ENCODE measurements at regions not wholly inside any gene's neighbourhood (a gene's known extent, or its start where the extent isn't known, plus 50 kb on each side); places are given as distances from the start of the nearest gene placed in this dataset.

DNA sequence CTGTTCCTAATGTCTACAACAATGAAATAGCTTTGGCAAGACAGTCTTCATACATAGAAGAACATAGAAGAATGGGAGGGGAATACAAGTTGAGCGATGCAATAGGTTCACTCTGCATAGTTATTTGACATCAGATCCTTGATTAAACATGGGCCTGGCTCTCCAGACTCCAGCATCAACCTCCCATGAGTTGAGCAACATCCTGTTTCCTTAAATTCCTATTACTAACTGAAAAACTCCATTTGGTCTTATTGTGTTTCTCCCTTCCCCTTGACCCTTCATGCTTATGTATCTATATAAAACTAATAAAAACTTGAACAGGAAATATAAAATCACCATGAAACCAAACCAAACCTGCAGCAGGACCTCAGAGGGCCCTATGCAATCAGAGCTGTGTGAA, 304.5 kb upstream of the SATB1 start:
- no peak overlapping the region for H3K4me3 ChIP-seq
- H3K36me3 ChIP-seq = no peaks in the 10 kb centered on the region
- peaks cover 4% of the 10 kb centered on the region for H3K4me1 ChIP-seq
- 86% methylated on average over 1 of the region's 1 CpG for WGBS
- no peak for DNase-seq (ENCODE audit: low spot score in 2 of 2)
- no peak overlapping the region for H3K27ac ChIP-seq
- TF ChIP-seq EP300 (IDR thresholded peaks at IDR 0.05) (no peak), POLR2AphosphoS5 (IDR thresholded peaks at IDR 0.05) (no peak), POLR2A (IDR thresholded peaks at IDR 0.05) (no peak)
- TF ChIP-seq, protein P1, sequence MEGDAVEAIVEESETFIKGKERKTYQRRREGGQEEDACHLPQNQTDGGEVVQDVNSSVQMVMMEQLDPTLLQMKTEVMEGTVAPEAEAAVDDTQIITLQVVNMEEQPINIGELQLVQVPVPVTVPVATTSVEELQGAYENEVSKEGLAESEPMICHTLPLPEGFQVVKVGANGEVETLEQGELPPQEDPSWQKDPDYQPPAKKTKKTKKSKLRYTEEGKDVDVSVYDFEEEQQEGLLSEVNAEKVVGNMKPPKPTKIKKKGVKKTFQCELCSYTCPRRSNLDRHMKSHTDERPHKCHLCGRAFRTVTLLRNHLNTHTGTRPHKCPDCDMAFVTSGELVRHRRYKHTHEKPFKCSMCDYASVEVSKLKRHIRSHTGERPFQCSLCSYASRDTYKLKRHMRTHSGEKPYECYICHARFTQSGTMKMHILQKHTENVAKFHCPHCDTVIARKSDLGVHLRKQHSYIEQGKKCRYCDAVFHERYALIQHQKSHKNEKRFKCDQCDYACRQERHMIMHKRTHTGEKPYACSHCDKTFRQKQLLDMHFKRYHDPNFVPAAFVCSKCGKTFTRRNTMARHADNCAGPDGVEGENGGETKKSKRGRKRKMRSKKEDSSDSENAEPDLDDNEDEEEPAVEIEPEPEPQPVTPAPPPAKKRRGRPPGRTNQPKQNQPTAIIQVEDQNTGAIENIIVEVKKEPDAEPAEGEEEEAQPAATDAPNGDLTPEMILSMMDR (IDR thresholded peaks at IDR 0.05) = no peak
- H3K27me3 ChIP-seq = no peaks in the 10 kb centered on the region
- H3K9me3 ChIP-seq = no peaks in the 10 kb centered on the region

DNA sequence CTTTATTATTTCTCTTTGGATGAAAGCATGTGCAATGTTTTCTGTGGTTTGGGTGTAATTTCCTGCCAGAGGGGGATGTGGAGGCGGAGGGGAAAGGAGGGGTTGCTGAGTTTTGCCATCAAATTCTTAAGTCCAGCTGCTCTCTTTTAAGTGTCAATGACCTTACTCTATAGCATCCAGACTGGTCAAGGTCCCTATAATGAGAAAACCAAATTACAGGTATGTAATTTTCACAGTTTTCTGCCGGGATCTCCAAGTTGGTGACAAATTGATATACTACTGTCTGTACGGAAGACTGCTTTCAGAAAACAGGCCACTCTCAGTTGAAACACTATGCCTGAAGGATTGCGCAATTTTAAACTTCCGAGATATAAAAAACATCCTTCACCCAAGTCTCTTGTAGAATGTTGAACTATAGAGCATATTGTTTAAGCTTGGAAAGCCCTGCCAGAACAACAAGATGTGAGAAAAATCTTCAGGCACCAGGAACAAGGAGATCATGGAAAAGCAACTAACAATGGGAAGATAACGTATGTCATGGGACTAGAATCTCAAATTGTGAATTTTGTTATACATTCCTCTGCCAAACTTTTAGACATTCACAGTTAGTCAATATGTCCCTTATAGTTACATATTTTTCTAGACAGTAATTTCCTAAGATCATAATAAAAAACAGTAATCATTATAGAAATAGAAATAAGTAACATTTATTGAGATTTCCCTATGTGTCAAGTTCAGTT, 300.7 kb upstream of the SATB1 start:
- H3K4me1 ChIP-seq = peaks cover 4% of the 10 kb centered on the region
- H3K27me3 ChIP-seq = no peaks in the 10 kb centered on the region
- H3K4me3 ChIP-seq = no peak overlapping the region
- no peaks in the 10 kb centered on the region for H3K9me3 ChIP-seq
- no peak for DNase-seq (ENCODE audit: low spot score in 2 of 2)
- no peak overlapping the region for H3K27ac ChIP-seq
- no peaks in the 10 kb centered on the region for H3K36me3 ChIP-seq
- TF ChIP-seq POLR2AphosphoS5 (IDR thresholded peaks at IDR 0.05) (no peak), EP300 (IDR thresholded peaks at IDR 0.05) (no peak), POLR2A (IDR thresholded peaks at IDR 0.05) (no peak)
- TF ChIP-seq, protein P1 (IDR thresholded peaks at IDR 0.05) = no peak
- 36% methylated on average over 6 of the region's 6 CpGs for WGBS

GRCh38 chr3:18724456-18724855, 299.3 kb upstream of the SATB1 start:
- no peak for DNase-seq (ENCODE audit: low spot score in 2 of 2)
- Histone ChIP-seq H3K4me1 (peaks cover 4% of the 10 kb centered on the region), H3K27me3 (no peaks in the 10 kb centered on the region), H3K9me3 (no peaks in the 10 kb centered on the region), H3K4me3 (no peak overlapping the region), H3K36me3 (no peaks in the 10 kb centered on the region), H3K27ac (no peak overlapping the region)
- 66% methylated on average over 2 of the region's 2 CpGs for WGBS
- TF ChIP-seq POLR2A (IDR thresholded peaks at IDR 0.05) = no peak
- TF ChIP-seq EP300 (IDR thresholded peaks at IDR 0.05) = no peak
- TF ChIP-seq, protein P1 (IDR thresholded peaks at IDR 0.05) = no peak
- no peak for TF ChIP-seq POLR2AphosphoS5 (IDR thresholded peaks at IDR 0.05)

GRCh38 chr3:18723206-18723810, 298.2 kb upstream of the SATB1 start:
- DNase-seq (ENCODE audit: low spot score in 2 of 2) = no peak
- Histone ChIP-seq H3K36me3 (no peaks in the 10 kb centered on the region), H3K27me3 (no peaks in the 10 kb centered on the region), H3K27ac (no peak overlapping the region), H3K4me1 (peaks cover 4% of the 10 kb centered on the region), H3K4me3 (no peak overlapping the region), H3K9me3 (no peaks in the 10 kb centered on the region)
- TF ChIP-seq POLR2A (IDR thresholded peaks at IDR 0.05) (no peak), POLR2AphosphoS5 (IDR thresholded peaks at IDR 0.05) (no peak), EP300 (IDR thresholded peaks at IDR 0.05) (no peak)
- TF ChIP-seq, protein P1 (IDR thresholded peaks at IDR 0.05) = no peak
- 88% methylated on average over 1 of the region's 1 CpG for WGBS

- no peak for DNase-seq (ENCODE audit: low spot score in 2 of 2)
- peaks cover 4% of the 10 kb centered on the region for H3K4me1 ChIP-seq
- H3K27ac ChIP-seq = no peak overlapping the region
- 74% methylated on average over 5 of the region's 5 CpGs for WGBS
- H3K27me3 ChIP-seq = no peaks in the 10 kb centered on the region
- H3K36me3 ChIP-seq = no peaks in the 10 kb centered on the region
- H3K4me3 ChIP-seq = no peak overlapping the region
- TF ChIP-seq POLR2AphosphoS5 (IDR thresholded peaks at IDR 0.05) (no peak), POLR2A (IDR thresholded peaks at IDR 0.05) (no peak), EP300 (IDR thresholded peaks at IDR 0.05) (no peak)
- TF ChIP-seq, protein P1 (IDR thresholded peaks at IDR 0.05) = no peak
- H3K9me3 ChIP-seq = no peaks in the 10 kb centered on the region
These were observed 295.4 kb upstream of the SATB1 start for GRCh38 chr3:18720543-18720942.

All from suprapubic skin (tissue), 4 donors.